Putamen (tissue), 1 donor: ENCODE measurements at regions not wholly inside any gene's neighbourhood (a gene's known extent, or its start where the extent isn't known, plus 50 kb on each side); places are given as distances from the start of the nearest gene placed in this dataset.

ENCODE experiments used
- DNase-seq: peaks from one replicate; pipeline ENCODE4 v3.0.0-alpha.2; 2016; ENCODE audit warnings: low spot score

- no peak for DNase-seq
These were observed 179.4 kb downstream of the ETS1 start for GRCh38 chr11:128407962-128408361.

- no peak for DNase-seq
These were observed 181.4 kb downstream of the ETS1 start for GRCh38 chr11:128405714-128406662.

- DNase-seq, result no peak
These were observed 182.2 kb downstream of the ETS1 start for GRCh38 chr11:128405112-128405511.

GRCh38 chr11:128404437-128404836, 182.9 kb downstream of the ETS1 start:
- no peak for DNase-seq

- no peak for DNase-seq
These were observed 186.8 kb downstream of the ETS1 start for GRCh38 chr11:128400382-128401203.

GRCh38 chr11:128399251-128400121, 187.9 kb downstream of the ETS1 start:
- no peak for DNase-seq

GRCh38 chr11:128398517-128399250, 188.7 kb downstream of the ETS1 start:
- no peak for DNase-seq

GRCh38 chr11:128397362-128397761, 190.0 kb downstream of the ETS1 start:
- no peak for DNase-seq

GRCh38 chr11:128394431-128395089, 192.8 kb downstream of the ETS1 start:
- DNase-seq, result no peak

GRCh38 chr11:128392259-128392658, 195.1 kb downstream of the ETS1 start:
- no peak for DNase-seq

- no peak for DNase-seq
These were observed 195.5 kb downstream of the ETS1 start for GRCh38 chr11:128391811-128392210.

- DNase-seq, result no peak
These were observed 197.1 kb downstream of the ETS1 start for GRCh38 chr11:128390246-128390645.

GRCh38 chr11:128389461-128389976, 197.8 kb downstream of the ETS1 start:
- DNase-seq, result no peak

GRCh38 chr11:128388206-128388815, 199.0 kb downstream of the ETS1 start:
- DNase-seq, result no peak

GRCh38 chr11:128379587-128380580, 207.5 kb downstream of the ETS1 start:
- no peak for DNase-seq

GRCh38 chr11:128375961-128376360, 211.4 kb downstream of the ETS1 start:
- DNase-seq, result no peak

- DNase-seq, result no peak
These were observed 213.3 kb downstream of the ETS1 start for GRCh38 chr11:128374026-128374425.

GRCh38 chr11:128372977-128373376, 214.4 kb downstream of the ETS1 start:
- no peak for DNase-seq

- no peak for DNase-seq
These were observed 219.8 kb downstream of the ETS1 start for GRCh38 chr11:128367573-128367972.
